Smooth muscle cell (in vitro differentiated cells): ENCODE measurements at regions not wholly inside any gene's neighbourhood (a gene's known extent, or its start where the extent isn't known, plus 50 kb on each side); places are given as distances from the start of the nearest gene placed in this dataset.

Experiments
- DNase-seq: peaks from one replicate; lab custom pipeline; 2025; ENCODE audit not compliant: unreplicated experiment; lab: John Stamatoyannopoulos, UW
- H2AFZ ChIP-seq: fragments of 200-600 bp; sonication (generic); 2 replicates; pipeline ENCODE4 v1.6.0; 2016; ENCODE audit warnings: antibody characterized with exemption, low read depth, mild to moderate bottlenecking
- H3F3A ChIP-seq: fragments of 200-600 bp; sonication (generic); 2 replicates; pipeline ENCODE4 v1.6.0; 2017; ENCODE audit warnings: antibody characterized with exemption, low read depth
- H3K27ac ChIP-seq: fragments of 200-600 bp; sonication (generic); 2 replicates; pipeline ENCODE4 v1.5.1; 2016; ENCODE audit warnings: low read depth, mild to moderate bottlenecking
- H3K27me3 ChIP-seq: fragments of 200-600 bp; sonication (generic); 2 replicates; pipeline ENCODE4 v1.6.1; 2016; ENCODE audit warnings: low read depth, mild to moderate bottlenecking
- H3K36me3 ChIP-seq: fragments of 200-600 bp; sonication (generic); 2 replicates; pipeline ENCODE4 v1.5.1; 2016; ENCODE audit warnings: low read depth
- H3K4me1 ChIP-seq: fragments of 200-600 bp; sonication (generic); 2 replicates; pipeline ENCODE4 v1.5.1; 2016; ENCODE audit warnings: low read depth
- H3K4me2 ChIP-seq: fragments of 200-600 bp; sonication (generic); 2 replicates; pipeline ENCODE4 v1.6.0; 2016; ENCODE audit warnings: mild to moderate bottlenecking
- H3K4me3 ChIP-seq: fragments of 200-600 bp; sonication (generic); 2 replicates; pipeline ENCODE4 v1.5.1; 2016; ENCODE audit warnings: mild to moderate bottlenecking
- H3K79me2 ChIP-seq: fragments of 200-600 bp; sonication (generic); 2 replicates; pipeline ENCODE4 v1.6.0; 2016; ENCODE audit warnings: low read depth, mild to moderate bottlenecking
- H3K9ac ChIP-seq: fragments of 200-600 bp; sonication (generic); 2 replicates; pipeline ENCODE4 v1.6.0; 2016; ENCODE audit warnings: low read depth
- H3K9me3 ChIP-seq: fragments of 200-600 bp; sonication (generic); replicated peaks from 2 replicates; pipeline ENCODE4 v1.5.1; 2016; ENCODE audit warnings: low read depth
- H4K20me1 ChIP-seq: fragments of 200-600 bp; sonication (generic); 2 replicates; pipeline ENCODE4 v1.6.0; 2016; ENCODE audit warnings: low read depth
- WGBS: methylation state at CpG from one replicate; pipeline ENCODE4 v1.1.7; 2016; ENCODE audit warnings: low lambda C conversion rate; 5-methylcytosine and 5-hydroxymethylcytosine counted together
- TF ChIP-seq, protein P1 (sequence below): fragments of 200-600 bp; sonication (generic); IDR thresholded peaks from 2 replicates; pipeline ENCODE4 v1.5.1; 2017; ENCODE audit warnings: borderline replicate concordance, mild to moderate bottlenecking, antibody characterized with exemption; ENCODE audit not compliant: insufficient read depth, poor library complexity, severe bottlenecking

GRCh38 chr14:106436310-106436905 is 910.0 kb downstream of the TMEM121 start:
- Histone ChIP-seq H3K4me1 (no peaks in the 10 kb centered on the region), H2AFZ (no peak overlapping the region), H3K27me3 (no peaks in the 10 kb centered on the region), H3K36me3 (no peaks in the 10 kb centered on the region), H4K20me1 (no peaks in the 10 kb centered on the region), H3K9ac (no peak overlapping the region), H3K4me2 (no peak overlapping the region), H3K4me3 (no peak overlapping the region), H3K27ac (no peak overlapping the region), H3K9me3 (no peaks in the 10 kb centered on the region), H3K79me2 (no peaks in the 10 kb centered on the region), H3F3A (no peaks in the 10 kb centered on the region)
- TF ChIP-seq, protein P1, sequence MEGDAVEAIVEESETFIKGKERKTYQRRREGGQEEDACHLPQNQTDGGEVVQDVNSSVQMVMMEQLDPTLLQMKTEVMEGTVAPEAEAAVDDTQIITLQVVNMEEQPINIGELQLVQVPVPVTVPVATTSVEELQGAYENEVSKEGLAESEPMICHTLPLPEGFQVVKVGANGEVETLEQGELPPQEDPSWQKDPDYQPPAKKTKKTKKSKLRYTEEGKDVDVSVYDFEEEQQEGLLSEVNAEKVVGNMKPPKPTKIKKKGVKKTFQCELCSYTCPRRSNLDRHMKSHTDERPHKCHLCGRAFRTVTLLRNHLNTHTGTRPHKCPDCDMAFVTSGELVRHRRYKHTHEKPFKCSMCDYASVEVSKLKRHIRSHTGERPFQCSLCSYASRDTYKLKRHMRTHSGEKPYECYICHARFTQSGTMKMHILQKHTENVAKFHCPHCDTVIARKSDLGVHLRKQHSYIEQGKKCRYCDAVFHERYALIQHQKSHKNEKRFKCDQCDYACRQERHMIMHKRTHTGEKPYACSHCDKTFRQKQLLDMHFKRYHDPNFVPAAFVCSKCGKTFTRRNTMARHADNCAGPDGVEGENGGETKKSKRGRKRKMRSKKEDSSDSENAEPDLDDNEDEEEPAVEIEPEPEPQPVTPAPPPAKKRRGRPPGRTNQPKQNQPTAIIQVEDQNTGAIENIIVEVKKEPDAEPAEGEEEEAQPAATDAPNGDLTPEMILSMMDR: no peak
- 69% methylated on average over 16 of the region's 16 CpGs for WGBS
- no peak for DNase-seq

DNA sequence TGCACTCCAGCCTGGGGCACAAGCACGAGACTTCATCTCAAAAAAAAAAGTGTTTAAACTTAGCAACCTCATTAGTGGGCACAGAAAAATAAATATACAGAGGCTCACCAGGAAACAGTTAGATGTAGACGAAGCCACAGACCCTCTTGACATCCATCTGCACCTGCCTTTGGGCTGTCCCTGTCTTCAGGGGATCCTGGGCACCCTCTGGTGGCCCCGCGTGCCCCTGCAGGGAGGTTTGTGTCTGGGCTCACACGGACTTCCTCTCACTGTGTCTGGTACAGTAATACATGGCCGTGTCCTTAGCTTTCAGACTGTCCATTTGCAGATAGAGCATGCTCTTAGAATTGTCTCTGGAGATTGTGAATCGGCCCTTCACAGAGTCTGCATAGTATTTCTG is 916.5 kb downstream of the TMEM121 start:
- Histone ChIP-seq H3K4me2 (no peak overlapping the region), H3K36me3 (no peaks in the 10 kb centered on the region), H3K4me1 (no peaks in the 10 kb centered on the region), H3K9me3 (no peaks in the 10 kb centered on the region), H2AFZ (no peak overlapping the region), H3K27me3 (no peaks in the 10 kb centered on the region), H3K4me3 (no peak overlapping the region), H3K9ac (no peak overlapping the region), H4K20me1 (no peaks in the 10 kb centered on the region), H3F3A (no peaks in the 10 kb centered on the region), H3K79me2 (no peaks in the 10 kb centered on the region), H3K27ac (no peak overlapping the region)
- TF ChIP-seq, protein P1: no peak
- DNase-seq: no peak
- whole genome bisulfite sequencing: 61% methylated on average over 7 of the region's 7 CpGs

DNA sequence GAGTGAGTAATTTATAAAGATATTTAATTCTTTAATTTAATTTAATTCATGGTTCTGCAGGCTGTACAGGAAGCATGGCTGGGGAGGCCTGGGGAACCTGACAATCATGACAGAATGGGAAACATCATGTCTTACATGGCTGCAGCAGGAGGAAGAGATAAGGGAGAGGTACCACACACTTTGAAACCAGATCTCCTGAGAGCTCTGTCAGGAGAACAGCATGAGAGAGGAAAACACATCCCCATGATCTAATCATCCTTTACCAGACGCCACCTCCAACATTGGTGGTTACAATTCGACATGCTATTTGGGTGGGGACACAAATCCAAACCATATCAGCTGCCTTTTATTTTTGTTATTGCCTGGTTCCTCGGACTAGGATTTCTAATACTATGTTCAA is 928.6 kb downstream of the TMEM121 start:
- Histone ChIP-seq H3K27me3 (no peaks in the 10 kb centered on the region), H3K4me3 (no peak overlapping the region), H4K20me1 (no peaks in the 10 kb centered on the region), H3F3A (no peaks in the 10 kb centered on the region), H2AFZ (no peak overlapping the region), H3K4me1 (no peaks in the 10 kb centered on the region), H3K9ac (no peak overlapping the region), H3K27ac (no peak overlapping the region), H3K36me3 (no peaks in the 10 kb centered on the region), H3K9me3 (peaks cover 10% of the 10 kb centered on the region), H3K79me2 (no peaks in the 10 kb centered on the region), H3K4me2 (no peak overlapping the region)
- TF ChIP-seq, protein P1: no peak
- WGBS: 43% methylated on average over 3 of the region's 3 CpGs
- no peak for DNase-seq
